Nephron (organoid): ENCODE measurements at regions not wholly inside any gene's neighbourhood (a gene's known extent, or its start where the extent isn't known, plus 50 kb on each side); places are given as distances from the start of the nearest gene placed in this dataset.
A peak's percentile ranks its signal among the peaks of the same experiment; 100 is the strongest.

Experiments used
- H3K27ac Mint-ChIP-seq, 3 experiments: 2 replicates each; pipeline ENCODE4 v1.8.0; 2020; ENCODE audit warnings: mixed read lengths in 3 of 3, mild to moderate bottlenecking in 2 of 3, moderate library complexity in 1 of 3
- H3K27me3 Mint-ChIP-seq: 2 replicates; pipeline ENCODE4 v1.8.0; 2021; ENCODE audit warnings: low read depth, mild to moderate bottlenecking, moderate library complexity, mixed read lengths
- H3K36me3 Mint-ChIP-seq: 2 replicates; pipeline ENCODE4 v1.8.0; 2020; ENCODE audit warnings: low read depth, mixed read lengths
- H3K4me1 Mint-ChIP-seq: 2 replicates; pipeline ENCODE4 v1.8.0; 2020; ENCODE audit warnings: mixed read lengths
- H3K4me3 Mint-ChIP-seq, 3 experiments: 2 replicates each; pipeline ENCODE4 v1.8.0; 2020; ENCODE audit warnings: mild to moderate bottlenecking in 3 of 3, mixed read lengths in 3 of 3, moderate library complexity in 2 of 3
- H3K9me3 Mint-ChIP-seq: 2 replicates; pipeline ENCODE4 v1.8.0; 2020; ENCODE audit warnings: mixed read lengths
- TF ChIP-seq, protein P1 (sequence below), 3 experiments: fragments of 200-600 bp; sonication (generic); IDR thresholded peaks; one replicate each; pipeline ENCODE4 v1.5.0; 2021; ENCODE audit warnings: antibody characterized with exemption in 3 of 3; ENCODE audit not compliant: unreplicated experiment in 3 of 3

DNA sequence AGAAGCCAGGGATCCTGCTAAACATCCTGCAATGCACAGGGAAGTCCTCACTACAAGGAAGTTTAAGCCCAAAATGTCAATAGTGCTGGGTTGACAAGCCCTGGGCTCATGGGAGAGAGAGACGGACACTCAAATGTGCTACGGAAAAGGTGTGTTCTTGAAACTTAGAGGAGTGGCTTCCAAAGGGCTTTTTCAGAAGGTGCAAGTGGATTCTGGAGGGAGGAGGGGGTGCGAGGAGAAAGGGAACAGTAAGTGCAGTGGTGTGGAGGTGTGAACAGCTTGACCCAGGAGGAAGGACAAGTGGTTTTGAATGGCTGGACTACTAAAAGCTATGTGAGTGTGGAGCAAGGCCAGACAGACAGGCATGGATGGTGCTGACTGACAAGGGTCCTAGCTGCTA is 50.4 kb upstream of the CECR2 start:
- TF ChIP-seq, protein P1, sequence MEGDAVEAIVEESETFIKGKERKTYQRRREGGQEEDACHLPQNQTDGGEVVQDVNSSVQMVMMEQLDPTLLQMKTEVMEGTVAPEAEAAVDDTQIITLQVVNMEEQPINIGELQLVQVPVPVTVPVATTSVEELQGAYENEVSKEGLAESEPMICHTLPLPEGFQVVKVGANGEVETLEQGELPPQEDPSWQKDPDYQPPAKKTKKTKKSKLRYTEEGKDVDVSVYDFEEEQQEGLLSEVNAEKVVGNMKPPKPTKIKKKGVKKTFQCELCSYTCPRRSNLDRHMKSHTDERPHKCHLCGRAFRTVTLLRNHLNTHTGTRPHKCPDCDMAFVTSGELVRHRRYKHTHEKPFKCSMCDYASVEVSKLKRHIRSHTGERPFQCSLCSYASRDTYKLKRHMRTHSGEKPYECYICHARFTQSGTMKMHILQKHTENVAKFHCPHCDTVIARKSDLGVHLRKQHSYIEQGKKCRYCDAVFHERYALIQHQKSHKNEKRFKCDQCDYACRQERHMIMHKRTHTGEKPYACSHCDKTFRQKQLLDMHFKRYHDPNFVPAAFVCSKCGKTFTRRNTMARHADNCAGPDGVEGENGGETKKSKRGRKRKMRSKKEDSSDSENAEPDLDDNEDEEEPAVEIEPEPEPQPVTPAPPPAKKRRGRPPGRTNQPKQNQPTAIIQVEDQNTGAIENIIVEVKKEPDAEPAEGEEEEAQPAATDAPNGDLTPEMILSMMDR (IDR thresholded peaks at IDR 0.05; ENCODE audit: unreplicated experiment in 3 of 3): no peak
- peaks cover 5% of the 10 kb centered on the region for H3K27me3 Mint-ChIP-seq
- no peak overlapping the region for H3K27ac Mint-ChIP-seq
- H3K36me3 Mint-ChIP-seq: no peaks in the 10 kb centered on the region
- peaks cover 6% of the 10 kb centered on the region for H3K4me1 Mint-ChIP-seq
- H3K4me3 Mint-ChIP-seq: no peak overlapping the region
- H3K9me3 Mint-ChIP-seq: no peaks in the 10 kb centered on the region

DNA sequence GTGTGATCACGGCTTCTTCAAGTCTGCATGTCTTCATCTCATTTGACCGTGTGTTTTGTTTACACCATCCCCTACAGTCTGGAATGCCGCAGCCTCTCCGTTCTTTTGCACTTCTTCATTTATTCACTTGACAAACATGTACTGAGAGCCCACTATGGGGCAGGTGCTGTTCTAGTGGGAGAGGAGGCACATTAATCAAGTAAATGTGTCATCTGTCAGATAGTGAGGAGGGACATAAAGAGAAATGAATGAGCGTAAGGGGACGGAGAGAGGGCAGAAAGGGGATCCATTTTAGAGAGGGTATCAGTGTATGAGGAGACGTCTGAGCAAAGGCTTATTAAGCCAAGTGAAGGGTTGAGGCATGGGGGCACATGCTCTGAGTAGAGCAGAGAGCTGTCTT is 54.0 kb upstream of the CECR2 start:
- peaks cover 5% of the 10 kb centered on the region for H3K27me3 Mint-ChIP-seq
- H3K27ac Mint-ChIP-seq: no peak overlapping the region
- H3K4me3 Mint-ChIP-seq: no peak overlapping the region
- no peaks in the 10 kb centered on the region for H3K9me3 Mint-ChIP-seq
- TF ChIP-seq, protein P1 (IDR thresholded peaks at IDR 0.05; ENCODE audit: unreplicated experiment in 3 of 3): no peak
- no peaks in the 10 kb centered on the region for H3K36me3 Mint-ChIP-seq
- peaks cover 6% of the 10 kb centered on the region for H3K4me1 Mint-ChIP-seq

DNA sequence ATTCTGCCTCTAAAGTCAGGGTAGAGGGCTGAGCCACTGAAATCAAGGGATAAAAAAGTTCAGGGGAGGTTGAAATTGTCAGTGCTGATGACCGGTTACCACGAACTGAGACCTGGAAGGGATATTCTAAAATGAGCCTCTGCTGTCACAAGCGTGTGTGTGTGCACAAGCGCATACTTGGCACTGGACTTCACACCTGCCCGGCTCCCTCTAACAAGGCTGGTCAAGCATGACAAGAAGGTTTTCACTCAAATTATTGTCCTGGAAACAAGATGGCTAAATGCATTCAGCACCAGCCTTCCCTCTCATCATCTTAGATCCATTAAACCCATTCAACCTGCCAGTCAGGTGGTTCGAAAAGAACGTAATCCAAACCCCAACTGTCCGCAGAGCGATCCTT is 54.8 kb upstream of the CECR2 start:
- TF ChIP-seq, protein P1 (IDR thresholded peaks at IDR 0.05; ENCODE audit: unreplicated experiment in 3 of 3): no peak
- no peaks in the 10 kb centered on the region for H3K36me3 Mint-ChIP-seq
- no peak overlapping the region for H3K4me3 Mint-ChIP-seq
- H3K27ac Mint-ChIP-seq: peak overlapping the region in 1 of 3 experiments; percentile 14
- H3K27me3 Mint-ChIP-seq: peaks cover 11% of the 10 kb centered on the region
- no peaks in the 10 kb centered on the region for H3K9me3 Mint-ChIP-seq
- H3K4me1 Mint-ChIP-seq: peaks cover 6% of the 10 kb centered on the region

DNA sequence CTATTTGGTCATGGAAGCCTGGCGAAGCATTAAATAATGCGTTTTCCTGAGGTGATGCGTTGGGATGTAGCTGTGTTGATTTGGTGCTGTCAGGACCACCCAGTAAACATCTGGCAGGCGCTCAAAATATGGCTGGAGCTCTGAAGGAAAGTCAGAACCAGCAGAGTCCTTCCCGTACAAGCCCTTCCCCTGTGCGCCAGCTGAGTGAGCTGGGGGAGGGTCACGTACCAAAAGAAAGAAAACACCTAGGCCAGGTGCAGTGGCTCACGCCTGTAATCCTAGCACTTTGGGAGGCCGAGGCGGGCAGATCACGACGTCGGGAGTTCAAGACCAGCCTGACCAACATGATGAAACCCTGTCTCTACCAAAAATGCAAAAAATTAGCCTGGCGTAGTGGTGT is 55.6 kb upstream of the CECR2 start:
- peaks cover 11% of the 10 kb centered on the region for H3K27me3 Mint-ChIP-seq
- no peaks in the 10 kb centered on the region for H3K36me3 Mint-ChIP-seq
- no peak overlapping the region for H3K27ac Mint-ChIP-seq
- no peak overlapping the region for H3K4me3 Mint-ChIP-seq
- H3K9me3 Mint-ChIP-seq: no peaks in the 10 kb centered on the region
- no peaks in the 10 kb centered on the region for H3K4me1 Mint-ChIP-seq
- TF ChIP-seq, protein P1 (IDR thresholded peaks at IDR 0.05; ENCODE audit: unreplicated experiment in 3 of 3): no peak

DNA sequence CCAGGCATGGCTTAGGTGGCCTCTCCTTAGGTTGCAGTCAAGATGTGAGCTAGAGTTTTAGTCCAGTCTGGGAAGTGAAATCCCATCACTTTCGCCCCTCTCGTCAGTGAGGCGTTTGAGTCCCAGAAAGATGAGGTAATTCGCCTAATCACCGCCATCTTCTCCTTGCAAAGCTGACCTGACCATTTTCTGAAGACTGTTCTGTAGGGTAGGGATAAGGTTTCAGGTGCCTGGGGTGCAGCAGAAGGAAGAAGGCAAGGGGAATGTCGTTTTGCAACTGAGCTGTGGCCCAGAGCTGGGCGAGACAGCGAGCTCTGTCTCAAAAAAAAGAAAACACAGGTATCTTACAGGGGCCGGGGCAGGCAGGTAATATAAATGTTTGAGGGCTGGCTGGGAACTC is 61.7 kb upstream of the CECR2 start:
- H3K9me3 Mint-ChIP-seq: no peaks in the 10 kb centered on the region

DNA sequence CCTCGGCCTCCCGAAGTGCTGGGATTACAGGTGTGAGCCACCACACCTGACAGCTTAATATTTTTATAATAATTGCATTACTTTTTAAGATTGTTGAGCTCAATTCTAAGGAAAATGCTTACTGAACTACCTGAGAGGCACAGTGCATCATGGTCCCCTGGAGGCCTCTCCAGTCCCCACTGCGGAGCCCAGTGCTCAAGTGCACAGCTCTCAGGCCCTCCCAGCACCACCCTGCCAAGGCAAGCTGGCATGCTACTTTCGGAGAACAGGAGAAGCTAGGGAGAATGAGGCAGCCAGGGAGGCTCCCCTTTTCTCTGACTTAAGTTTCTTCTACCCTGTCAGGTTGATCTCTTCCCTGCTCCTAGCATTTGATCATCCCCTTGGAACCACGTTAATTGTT is 64.2 kb upstream of the CECR2 start:
- TF ChIP-seq, protein P1 (IDR thresholded peaks at IDR 0.05; ENCODE audit: unreplicated experiment in 3 of 3): no peak

More for the DNA sequence above, 61.7 kb upstream of the CECR2 start:
- Mint-ChIP-seq H3K4me1 (peaks cover 5% of the 10 kb centered on the region), H3K36me3 (no peaks in the 10 kb centered on the region), H3K27me3 (peaks cover 10% of the 10 kb centered on the region), H3K27ac (peak overlapping the region in 1 of 3 experiments; percentile 49), H3K4me3 (no peak overlapping the region)
- TF ChIP-seq, protein P1 (IDR thresholded peaks at IDR 0.05; ENCODE audit: unreplicated experiment in 3 of 3): no peak

More for the DNA sequence above, 64.2 kb upstream of the CECR2 start:
- no peaks in the 10 kb centered on the region for H3K36me3 Mint-ChIP-seq
- no peak overlapping the region for H3K4me3 Mint-ChIP-seq
- H3K4me1 Mint-ChIP-seq: peaks cover 5% of the 10 kb centered on the region
- peak overlapping the region in 1 of 3 experiments; percentile 81 for H3K27ac Mint-ChIP-seq
- H3K9me3 Mint-ChIP-seq: no peaks in the 10 kb centered on the region
- H3K27me3 Mint-ChIP-seq: peaks cover 8% of the 10 kb centered on the region
